ENCODE measurements at regions not wholly inside any gene's neighbourhood (a gene's known extent, or its start where the extent isn't known, plus 50 kb on each side); places are given as distances from the start of the nearest gene placed in this dataset.

GRCh38 chr11:80827781-80828180 is 1387.0 kb upstream of the TENM4 start:
- Histone ChIP-seq H2AFZ (no peak overlapping the region), H3K4me1 (ENCODE audit: insufficient read depth) (no peaks in the 10 kb centered on the region), H3K36me3 (replicated peaks; ENCODE audit: insufficient read depth, low read depth) (no peaks in the 10 kb centered on the region), H3K4me2 (no peak overlapping the region), H3K79me2 (no peaks in the 10 kb centered on the region), H3K27ac (no peak overlapping the region), H3K4me3 (no peak overlapping the region), H4K20me1 (ENCODE audit: insufficient read depth, poor library complexity, severe bottlenecking) (no peaks in the 10 kb centered on the region), H3K9me3 (ENCODE audit: low read depth) (no peaks in the 10 kb centered on the region), H3K9me2 (replicated peaks; ENCODE audit: insufficient read depth) (no peaks in the 10 kb centered on the region), H3K27me3 (no peaks in the 10 kb centered on the region)
- DNase-seq (ENCODE audit: low spot score) = no peak
- WGBS (ENCODE audit: low lambda C conversion rate, missing lambda C conversion rate) = 70% methylated on average over 3 of the region's 3 CpGs
- TF ChIP-seq EZH2 (IDR thresholded peaks at IDR 0.05; ENCODE audit: borderline replicate concordance) = no peak
- no peak for TF ChIP-seq CTCF (IDR thresholded peaks at IDR 0.05; ENCODE audit: poor library complexity)
- TF ChIP-seq EZH2phosphoT487 (IDR thresholded peaks at IDR 0.05; ENCODE audit: low read depth, severe bottlenecking, unreplicated experiment) = no peak

- H3K4me1 ChIP-seq (ENCODE audit: insufficient read depth) = no peaks in the 10 kb centered on the region
- DNase-seq (ENCODE audit: low spot score) = no peak
- H3K27ac ChIP-seq = no peak overlapping the region
- H3K36me3 ChIP-seq (replicated peaks; ENCODE audit: insufficient read depth, low read depth) = no peaks in the 10 kb centered on the region
- H3K79me2 ChIP-seq = no peaks in the 10 kb centered on the region
- H3K4me3 ChIP-seq = no peak overlapping the region
- H2AFZ ChIP-seq = no peak overlapping the region
- H3K27me3 ChIP-seq = no peaks in the 10 kb centered on the region
- 79% methylated on average over 2 of the region's 2 CpGs for WGBS (ENCODE audit: low lambda C conversion rate, missing lambda C conversion rate)
- no peaks in the 10 kb centered on the region for H3K9me3 ChIP-seq (ENCODE audit: low read depth)
- H3K4me2 ChIP-seq = no peak overlapping the region
- no peak for TF ChIP-seq CTCF (IDR thresholded peaks at IDR 0.05; ENCODE audit: poor library complexity)
- TF ChIP-seq EZH2 (IDR thresholded peaks at IDR 0.05; ENCODE audit: borderline replicate concordance) = no peak
- H3K9me2 ChIP-seq (replicated peaks; ENCODE audit: insufficient read depth) = no peaks in the 10 kb centered on the region
- H4K20me1 ChIP-seq (ENCODE audit: insufficient read depth, poor library complexity, severe bottlenecking) = no peaks in the 10 kb centered on the region
Observed at GRCh38 chr11:80826808-80827207, 1386.0 kb upstream of the TENM4 start.

GRCh38 chr11:80822308-80822707 is 1381.5 kb upstream of the TENM4 start:
- Histone ChIP-seq H3K36me3 (replicated peaks; ENCODE audit: insufficient read depth, low read depth) (no peaks in the 10 kb centered on the region), H4K20me1 (ENCODE audit: insufficient read depth, poor library complexity, severe bottlenecking) (no peaks in the 10 kb centered on the region), H3K27me3 (no peaks in the 10 kb centered on the region), H3K9me3 (ENCODE audit: low read depth) (no peaks in the 10 kb centered on the region), H3K4me3 (no peak overlapping the region), H3K79me2 (no peaks in the 10 kb centered on the region), H3K4me1 (ENCODE audit: insufficient read depth) (no peaks in the 10 kb centered on the region), H2AFZ (no peak overlapping the region), H3K4me2 (no peak overlapping the region), H3K27ac (no peak overlapping the region), H3K9me2 (replicated peaks; ENCODE audit: insufficient read depth) (no peaks in the 10 kb centered on the region)
- DNase-seq (ENCODE audit: low spot score) = no peak
- WGBS (ENCODE audit: low lambda C conversion rate, missing lambda C conversion rate) = 86% methylated on average over 7 of the region's 7 CpGs
- TF ChIP-seq EZH2phosphoT487 (IDR thresholded peaks at IDR 0.05; ENCODE audit: low read depth, severe bottlenecking, unreplicated experiment) (no peak), EZH2 (IDR thresholded peaks at IDR 0.05; ENCODE audit: borderline replicate concordance) (no peak), CTCF (IDR thresholded peaks at IDR 0.05; ENCODE audit: poor library complexity) (no peak)

- Histone ChIP-seq H3K4me2 (no peak overlapping the region), H3K4me3 (no peak overlapping the region), H3K4me1 (ENCODE audit: insufficient read depth) (no peaks in the 10 kb centered on the region), H3K27ac (no peak overlapping the region), H3K79me2 (no peaks in the 10 kb centered on the region), H4K20me1 (ENCODE audit: insufficient read depth, poor library complexity, severe bottlenecking) (no peaks in the 10 kb centered on the region), H3K9me3 (ENCODE audit: low read depth) (no peaks in the 10 kb centered on the region), H3K27me3 (no peaks in the 10 kb centered on the region), H3K36me3 (replicated peaks; ENCODE audit: insufficient read depth, low read depth) (no peaks in the 10 kb centered on the region), H3K9me2 (replicated peaks; ENCODE audit: insufficient read depth) (no peaks in the 10 kb centered on the region), H2AFZ (no peak overlapping the region)
- TF ChIP-seq EZH2 (IDR thresholded peaks at IDR 0.05; ENCODE audit: borderline replicate concordance) (no peak), CTCF (IDR thresholded peaks at IDR 0.05; ENCODE audit: poor library complexity) (no peak), EZH2phosphoT487 (IDR thresholded peaks at IDR 0.05; ENCODE audit: low read depth, severe bottlenecking, unreplicated experiment) (no peak)
- DNase-seq (ENCODE audit: low spot score) = no peak
- 96% methylated on average over 1 of the region's 1 CpG for WGBS (ENCODE audit: low lambda C conversion rate, missing lambda C conversion rate)
Observed at GRCh38 chr11:80819271-80819670, 1378.4 kb upstream of the TENM4 start.
